PFSK-1 (cell line): ENCODE measurements at regions not wholly inside any gene's neighbourhood (a gene's known extent, or its start where the extent isn't known, plus 50 kb on each side); places are given as distances from the start of the nearest gene placed in this dataset.

Experiments used
- POLR2AphosphoS5 ChIP-seq: IDR thresholded peaks from 2 replicates; pipeline ENCODE4 v1.6.1; 2012; ENCODE audit warnings: low read depth, mild to moderate bottlenecking, control low read depth, low read length, moderate library complexity
- SIN3A ChIP-seq: IDR thresholded peaks from 2 replicates; pipeline ENCODE4 v1.6.1; 2012; ENCODE audit warnings: mild to moderate bottlenecking, low read length, moderate library complexity, borderline replicate concordance; ENCODE audit not compliant: insufficient read depth
- TAF1 ChIP-seq: IDR thresholded peaks from 2 replicates; pipeline ENCODE4 v1.6.1; 2012; ENCODE audit warnings: low read length, control low read depth, borderline replicate concordance; ENCODE audit not compliant: insufficient read depth
- TF ChIP-seq, protein P1 (sequence below), 2 experiments: IDR thresholded peaks; 2 replicates each; pipeline versions ENCODE4 v1.6.1 to v1.8.0; 2011 to 2012; ENCODE audit warnings: low read depth in 2 of 2, low read length in 2 of 2, control low read depth in 1 of 2, inconsistent platforms in 1 of 2, mild to moderate bottlenecking in 1 of 2, moderate library complexity in 1 of 2; ENCODE audit not compliant: insufficient read depth in 1 of 2

DNA sequence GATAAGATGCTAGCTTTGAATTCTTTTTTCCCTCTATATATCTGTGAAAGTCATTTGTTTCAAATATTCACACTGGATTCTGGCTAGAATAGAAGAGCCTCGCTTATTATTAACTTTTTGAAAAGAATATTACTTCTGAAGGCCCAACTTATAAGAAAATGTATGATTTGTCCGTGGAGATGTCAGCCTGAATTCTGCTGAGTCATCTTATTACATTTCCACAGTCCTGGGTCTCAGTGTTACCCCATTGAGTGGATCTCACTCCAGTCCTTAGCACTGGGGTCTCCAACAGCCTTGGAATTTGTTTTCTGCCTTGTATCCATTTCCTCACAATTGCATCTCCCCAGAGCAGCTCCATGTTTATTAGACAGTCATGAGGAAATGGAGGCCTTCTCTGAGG is 907.9 kb downstream of the VRK1 start:
- TF ChIP-seq TAF1 (no peak), POLR2AphosphoS5 (no peak), SIN3A (no peak)
- TF ChIP-seq, protein P1, sequence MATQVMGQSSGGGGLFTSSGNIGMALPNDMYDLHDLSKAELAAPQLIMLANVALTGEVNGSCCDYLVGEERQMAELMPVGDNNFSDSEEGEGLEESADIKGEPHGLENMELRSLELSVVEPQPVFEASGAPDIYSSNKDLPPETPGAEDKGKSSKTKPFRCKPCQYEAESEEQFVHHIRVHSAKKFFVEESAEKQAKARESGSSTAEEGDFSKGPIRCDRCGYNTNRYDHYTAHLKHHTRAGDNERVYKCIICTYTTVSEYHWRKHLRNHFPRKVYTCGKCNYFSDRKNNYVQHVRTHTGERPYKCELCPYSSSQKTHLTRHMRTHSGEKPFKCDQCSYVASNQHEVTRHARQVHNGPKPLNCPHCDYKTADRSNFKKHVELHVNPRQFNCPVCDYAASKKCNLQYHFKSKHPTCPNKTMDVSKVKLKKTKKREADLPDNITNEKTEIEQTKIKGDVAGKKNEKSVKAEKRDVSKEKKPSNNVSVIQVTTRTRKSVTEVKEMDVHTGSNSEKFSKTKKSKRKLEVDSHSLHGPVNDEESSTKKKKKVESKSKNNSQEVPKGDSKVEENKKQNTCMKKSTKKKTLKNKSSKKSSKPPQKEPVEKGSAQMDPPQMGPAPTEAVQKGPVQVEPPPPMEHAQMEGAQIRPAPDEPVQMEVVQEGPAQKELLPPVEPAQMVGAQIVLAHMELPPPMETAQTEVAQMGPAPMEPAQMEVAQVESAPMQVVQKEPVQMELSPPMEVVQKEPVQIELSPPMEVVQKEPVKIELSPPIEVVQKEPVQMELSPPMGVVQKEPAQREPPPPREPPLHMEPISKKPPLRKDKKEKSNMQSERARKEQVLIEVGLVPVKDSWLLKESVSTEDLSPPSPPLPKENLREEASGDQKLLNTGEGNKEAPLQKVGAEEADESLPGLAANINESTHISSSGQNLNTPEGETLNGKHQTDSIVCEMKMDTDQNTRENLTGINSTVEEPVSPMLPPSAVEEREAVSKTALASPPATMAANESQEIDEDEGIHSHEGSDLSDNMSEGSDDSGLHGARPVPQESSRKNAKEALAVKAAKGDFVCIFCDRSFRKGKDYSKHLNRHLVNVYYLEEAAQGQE (IDR thresholded peaks at IDR 0.05; ENCODE audit: insufficient read depth in 1 of 2, low read depth in 2 of 2, low read length in 2 of 2): no peak
